GM21619 (cell line): ENCODE measurements at regions not wholly inside any gene's neighbourhood (a gene's known extent, or its start where the extent isn't known, plus 50 kb on each side); places are given as distances from the start of the nearest gene placed in this dataset.

Experiments used
- ATAC-seq: cut with Tn5 transposase; IDR thresholded peaks from one replicate; pipeline ENCODE4 v1.9.1; 2021; ENCODE audit not compliant: unreplicated experiment

- no peak for ATAC-seq
Observed at GRCh38 chr3:104763007-104763406, 603.7 kb upstream of the ALCAM start.

- no peak for ATAC-seq
Observed at GRCh38 chr3:104764496-104764895, 602.2 kb upstream of the ALCAM start.

DNA sequence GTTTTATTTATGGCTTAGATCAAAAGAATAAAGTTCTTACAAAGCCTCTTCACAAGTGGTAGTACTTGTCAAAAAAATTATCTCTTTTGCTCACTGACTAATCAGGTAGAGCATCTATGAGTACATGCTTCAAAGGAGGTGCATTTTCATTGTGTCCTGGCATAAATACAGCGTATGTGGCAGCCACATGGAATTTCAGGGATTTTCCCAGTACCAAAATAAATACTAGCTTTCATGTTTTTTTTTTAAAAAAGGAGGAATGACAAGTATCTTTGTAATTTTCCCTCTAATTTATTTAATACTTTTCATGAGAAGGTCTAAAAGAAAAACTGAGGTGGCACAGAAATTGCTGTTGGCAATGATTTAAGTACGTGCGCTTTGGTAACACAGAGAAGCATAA is 597.8 kb upstream of the ALCAM start:
- ATAC-seq: no peak

DNA sequence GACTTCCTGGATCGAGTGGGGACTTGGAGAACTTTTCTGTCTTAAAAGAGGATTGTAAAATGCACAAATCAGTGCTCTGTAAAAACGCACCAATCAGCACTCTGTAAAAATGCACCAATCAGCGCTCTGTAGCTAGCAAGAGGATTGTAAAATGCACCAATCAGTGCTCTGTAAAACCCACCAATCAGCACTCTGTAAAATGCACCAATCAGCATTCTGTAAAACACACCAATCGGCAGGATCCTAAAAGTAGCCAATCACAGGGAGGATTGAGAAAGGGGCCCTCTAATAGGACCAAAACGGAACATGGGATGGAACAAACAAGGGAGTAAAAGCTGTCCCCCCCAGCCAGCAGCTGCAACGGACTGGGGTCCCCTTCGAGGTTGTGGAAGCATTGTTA is 587.4 kb upstream of the ALCAM start:
- no peak for ATAC-seq

- ATAC-seq: no peak
Observed at GRCh38 chr3:104781112-104781511, 585.6 kb upstream of the ALCAM start.

- no peak for ATAC-seq
Observed at GRCh38 chr3:104785947-104786346, 580.8 kb upstream of the ALCAM start.

DNA sequence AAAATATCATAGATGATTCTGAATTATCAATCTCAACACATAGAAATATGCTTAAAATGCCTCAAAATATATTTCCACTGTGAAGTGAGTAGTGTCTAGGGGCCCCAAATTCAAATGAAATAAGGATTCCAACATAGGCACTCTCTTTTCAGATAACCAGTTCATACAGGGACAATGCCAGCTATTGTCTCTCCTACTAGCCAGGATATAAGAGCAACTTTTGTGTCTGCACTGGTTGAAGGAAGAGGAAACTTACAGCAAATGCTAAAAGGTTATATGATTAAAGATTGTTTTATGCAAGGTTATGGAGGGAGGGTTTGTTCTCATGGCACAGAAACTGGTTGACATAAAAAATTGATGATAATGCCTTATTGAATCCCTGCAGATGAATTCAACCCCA is 579.4 kb upstream of the ALCAM start:
- ATAC-seq: no peak

DNA sequence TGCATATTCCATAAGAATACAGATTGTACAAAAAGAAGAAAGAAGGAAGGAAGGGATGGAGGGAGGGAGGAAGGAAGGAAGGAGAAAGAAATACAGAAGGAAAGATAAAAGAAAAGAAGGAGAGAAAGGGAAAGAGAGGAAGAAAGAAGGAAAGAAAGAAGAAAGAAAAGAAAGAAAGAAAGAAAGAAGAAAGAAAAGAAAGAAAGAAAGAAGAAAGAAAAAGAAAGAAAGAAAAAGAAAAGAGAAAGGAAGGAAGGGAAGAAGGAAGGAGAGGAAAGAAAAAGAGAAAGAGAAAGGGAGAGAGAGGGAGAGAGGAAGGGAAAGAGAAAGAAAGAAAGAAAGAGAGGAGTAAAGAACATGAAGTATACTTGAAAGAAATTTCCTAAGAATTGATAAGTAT is 577.9 kb upstream of the ALCAM start:
- ATAC-seq: no peak

DNA sequence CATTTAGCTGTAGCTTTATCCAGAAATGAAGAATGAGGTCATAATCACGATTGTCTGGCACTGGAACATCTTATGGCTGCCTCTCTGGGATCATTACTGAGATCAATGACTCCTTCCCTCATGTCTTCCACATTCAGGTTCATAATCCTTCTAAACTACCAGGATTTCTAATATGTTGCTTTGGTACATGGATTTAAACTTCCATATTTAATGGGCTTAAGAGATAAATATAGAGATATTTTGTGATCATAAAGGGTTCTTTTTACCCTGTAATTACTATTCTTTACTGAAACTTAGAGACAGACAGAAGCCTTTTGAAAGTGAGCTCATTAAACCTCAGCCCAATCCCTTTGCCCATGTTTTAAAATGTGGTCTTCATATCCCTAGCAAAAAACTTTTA is 575.4 kb upstream of the ALCAM start:
- no peak for ATAC-seq

- no peak for ATAC-seq
Observed at GRCh38 chr3:104796556-104796955, 570.2 kb upstream of the ALCAM start.

- ATAC-seq: no peak
Observed at GRCh38 chr3:104805042-104805441, 561.7 kb upstream of the ALCAM start.

DNA sequence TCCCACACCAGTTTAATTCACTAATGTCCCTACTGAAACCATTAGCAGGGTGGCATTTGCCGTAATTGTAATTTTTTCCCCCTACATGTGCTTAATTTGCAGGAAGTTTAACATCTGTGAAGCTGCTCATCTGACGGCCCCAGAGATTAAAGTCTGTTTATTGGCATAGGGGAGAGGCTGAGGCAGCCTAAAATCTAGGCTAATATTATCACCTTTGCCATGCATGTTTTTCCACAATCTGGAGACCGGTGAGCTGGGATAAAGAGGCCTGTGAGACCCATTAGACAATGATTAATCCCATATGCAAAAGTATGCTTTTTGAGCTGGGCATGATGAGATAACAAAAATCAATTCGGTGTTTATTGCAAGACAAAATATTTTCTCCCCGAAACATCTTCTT is 561.2 kb upstream of the ALCAM start:
- ATAC-seq: no peak

DNA sequence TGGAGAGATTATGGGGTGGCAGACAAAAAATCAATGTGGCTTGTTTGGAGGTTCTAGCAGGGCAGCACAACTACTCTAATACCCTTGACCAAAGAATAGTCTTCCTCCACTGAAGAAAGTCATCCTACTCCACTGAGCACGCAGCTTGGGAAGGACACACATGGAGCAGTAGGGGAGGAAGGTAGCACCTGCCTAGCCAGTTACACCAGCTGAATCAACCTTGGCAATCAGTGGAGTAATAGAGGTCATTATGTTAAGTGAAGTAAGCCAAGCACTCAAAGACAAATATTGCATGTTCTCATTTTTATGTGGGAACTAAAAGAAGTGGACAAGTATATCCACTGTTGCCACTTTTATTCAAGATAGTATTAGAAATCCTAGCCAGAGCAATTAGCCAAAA is 555.8 kb upstream of the ALCAM start:
- no peak for ATAC-seq

DNA sequence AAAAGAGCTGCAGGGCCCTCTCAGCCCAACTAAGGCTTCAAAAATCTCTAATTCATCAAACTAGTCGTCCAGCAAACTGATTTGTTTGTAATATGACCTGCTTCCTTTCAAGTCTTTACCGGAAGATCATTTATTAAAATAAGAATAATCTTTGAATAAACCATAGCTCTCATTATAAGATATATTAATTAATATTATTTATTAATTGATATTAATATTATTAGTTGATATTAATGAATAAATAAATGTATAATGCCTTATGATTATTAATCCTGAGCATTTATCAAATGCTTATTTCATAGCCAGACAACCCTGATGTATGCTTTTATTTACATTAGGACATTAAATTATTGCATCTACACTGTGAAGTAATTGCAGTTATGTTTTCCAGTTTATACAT is 550.7 kb upstream of the ALCAM start:
- ATAC-seq: no peak

- ATAC-seq: no peak
Observed at GRCh38 chr3:104816716-104817115, 550.0 kb upstream of the ALCAM start.

- ATAC-seq: no peak
Observed at GRCh38 chr3:104819333-104819732, 547.4 kb upstream of the ALCAM start.

DNA sequence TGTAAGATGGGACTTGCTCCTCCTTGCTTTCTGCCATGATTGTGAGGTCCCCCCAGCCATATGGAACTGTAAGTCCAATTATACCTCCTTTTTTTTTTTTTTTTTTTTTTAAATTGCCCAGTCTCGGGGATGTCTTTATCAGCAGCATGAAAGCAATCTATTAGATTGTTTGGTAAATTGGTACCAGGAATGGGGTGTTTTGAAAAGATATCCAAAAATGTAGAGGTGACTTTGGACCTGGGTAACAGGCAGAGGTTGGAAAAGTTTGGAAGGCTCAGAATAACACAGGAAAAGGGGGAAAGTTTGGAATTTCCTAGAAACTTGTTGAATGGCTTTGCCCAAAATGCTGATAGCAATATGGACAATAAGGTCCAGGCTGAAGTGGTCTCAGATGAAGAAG is 545.8 kb upstream of the ALCAM start:
- no peak for ATAC-seq

DNA sequence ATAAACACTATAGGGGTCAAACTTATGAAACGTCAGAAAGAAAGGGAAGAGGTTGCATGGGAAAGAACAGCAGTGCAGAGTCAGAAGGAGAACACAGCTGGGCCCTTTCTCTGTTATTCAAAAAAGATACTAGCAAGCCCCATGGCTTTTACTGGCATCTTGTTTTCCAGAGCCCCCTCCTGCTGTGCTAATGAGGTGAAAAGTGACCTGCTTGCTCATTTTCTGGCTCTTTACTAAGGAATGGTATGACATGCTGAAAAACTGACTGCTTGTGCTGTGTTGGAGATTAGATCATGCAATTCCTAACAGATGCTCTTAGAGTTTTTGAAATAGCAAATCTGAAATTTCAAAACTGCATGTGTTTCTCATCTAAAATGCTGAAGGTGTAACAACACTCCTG is 541.6 kb upstream of the ALCAM start:
- ATAC-seq: no peak

DNA sequence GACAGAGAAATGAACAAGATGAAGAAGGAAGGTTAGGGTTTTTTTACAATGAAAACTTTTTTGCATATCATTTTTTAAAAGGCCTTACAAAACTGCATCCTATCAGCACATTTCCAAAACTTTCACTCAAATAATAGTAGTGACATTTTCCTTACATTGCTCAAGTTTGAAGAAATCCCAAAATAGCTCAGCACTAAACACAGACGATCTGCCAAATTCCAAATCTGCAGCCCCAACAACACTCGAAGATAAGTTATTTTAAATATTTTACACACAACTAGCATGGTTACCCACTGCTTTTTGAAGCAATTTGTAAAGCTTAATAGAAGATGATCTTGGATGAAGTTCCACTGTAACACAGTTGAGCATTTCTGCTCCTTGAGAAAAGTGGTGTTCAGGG is 535.6 kb upstream of the ALCAM start:
- ATAC-seq: no peak

GRCh38 chr3:104832530-104832929 is 534.2 kb upstream of the ALCAM start:
- ATAC-seq: no peak

GRCh38 chr3:104835376-104835775 is 531.3 kb upstream of the ALCAM start:
- no peak for ATAC-seq

DNA sequence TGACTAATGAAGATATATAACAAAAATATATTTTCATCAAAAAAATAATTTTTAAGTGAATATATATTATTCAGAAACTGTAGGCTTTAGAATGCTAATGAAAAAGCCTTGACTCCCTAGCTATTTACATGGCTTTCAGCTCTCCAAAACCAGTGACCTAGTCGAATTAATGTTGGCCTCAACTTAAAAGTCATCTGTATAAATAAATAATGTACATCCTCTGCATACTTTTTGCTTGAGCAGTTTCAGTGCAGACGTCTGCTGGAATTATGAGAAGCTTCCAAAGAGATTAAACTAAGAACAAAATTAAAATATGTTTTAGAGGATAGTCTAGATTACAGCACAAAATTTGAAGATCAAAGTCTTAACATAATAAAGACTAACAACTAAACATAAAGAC is 520.4 kb upstream of the ALCAM start:
- no peak for ATAC-seq

GRCh38 chr3:104849070-104849469 is 517.6 kb upstream of the ALCAM start:
- no peak for ATAC-seq

GRCh38 chr3:104854468-104854867 is 512.2 kb upstream of the ALCAM start:
- ATAC-seq: no peak
